Osteoblast (primary cell): ENCODE measurements at regions not wholly inside any gene's neighbourhood (a gene's known extent, or its start where the extent isn't known, plus 50 kb on each side); places are given as distances from the start of the nearest gene placed in this dataset.

Source experiments
- DNase-seq: peaks from one replicate; pipeline ENCODE4 v3.0.0; 2011; ENCODE audit warnings: low spot score, mixed read lengths; ENCODE audit not compliant: insufficient read length; ENCODE audit errors: missing footprints
- H2AFZ ChIP-seq: 2 replicates; pipeline ENCODE4 v1.6.0; 2011; ENCODE audit warnings: mild to moderate bottlenecking, low read length
- H3K27ac ChIP-seq: 2 replicates; pipeline ENCODE4 v1.5.1; 2011; ENCODE audit warnings: mild to moderate bottlenecking, low read depth, low read length, moderate library complexity
- H3K27me3 ChIP-seq: 2 replicates; pipeline ENCODE4 v1.6.0; 2012; ENCODE audit warnings: mild to moderate bottlenecking, control low read depth, inconsistent platforms, low read length, moderate library complexity; ENCODE audit not compliant: insufficient read depth
- H3K36me3 ChIP-seq: 2 replicates; pipeline ENCODE4 v1.5.1; 2011; ENCODE audit warnings: mild to moderate bottlenecking, low read length, control low read depth, moderate library complexity; ENCODE audit not compliant: insufficient read depth
- H3K4me1 ChIP-seq: 2 replicates; pipeline ENCODE4 v1.5.1; 2011; ENCODE audit warnings: mild to moderate bottlenecking, low read length, control low read depth, moderate library complexity; ENCODE audit not compliant: insufficient read depth
- H3K4me2 ChIP-seq: 2 replicates; pipeline ENCODE4 v1.6.0; 2011; ENCODE audit warnings: mild to moderate bottlenecking, low read length; ENCODE audit not compliant: insufficient read depth
- H3K4me3 ChIP-seq: fragments of 200-600 bp; sonication (generic); 3 replicates; pipeline ENCODE4 v1.5.1; 2012; ENCODE audit warnings: mild to moderate bottlenecking, low read length, inconsistent platforms; ENCODE audit not compliant: insufficient read depth
- H3K79me2 ChIP-seq: 2 replicates; pipeline ENCODE4 v1.6.0; 2012; ENCODE audit warnings: mild to moderate bottlenecking, low read length, control low read depth, inconsistent platforms; ENCODE audit not compliant: insufficient read depth
- H3K9me3 ChIP-seq: 2 replicates; pipeline ENCODE4 v1.5.1; 2011; ENCODE audit warnings: low read depth, low read length, control low read depth
- H4K20me1 ChIP-seq: 2 replicates; pipeline ENCODE4 v1.6.0; 2012; ENCODE audit warnings: mild to moderate bottlenecking, low read length, control low read depth; ENCODE audit not compliant: insufficient read depth
- CTCF ChIP-seq: IDR thresholded peaks from 2 replicates; pipeline ENCODE4 v1.5.1; 2011; ENCODE audit warnings: mild to moderate bottlenecking, low read depth, low read length, moderate library complexity; ENCODE audit errors: extremely low read depth

- Histone ChIP-seq H3K4me2 (no peak overlapping the region), H3K27ac (no peak overlapping the region), H3K4me3 (no peak overlapping the region), H3K79me2 (no peaks in the 10 kb centered on the region), H3K27me3 (no peaks in the 10 kb centered on the region), H3K36me3 (no peaks in the 10 kb centered on the region), H3K9me3 (peaks cover 2% of the 10 kb centered on the region), H4K20me1 (no peaks in the 10 kb centered on the region), H2AFZ (no peak overlapping the region), H3K4me1 (no peaks in the 10 kb centered on the region)
- DNase-seq: no peak
- TF ChIP-seq CTCF: no peak
Observed at GRCh38 chr21:21807598-21807903, 809.3 kb downstream of the NCAM2 start.

GRCh38 chr21:21813289-21813688 is 815.1 kb downstream of the NCAM2 start:
- H3K4me1 ChIP-seq: no peaks in the 10 kb centered on the region
- no peaks in the 10 kb centered on the region for H4K20me1 ChIP-seq
- no peak overlapping the region for H3K27ac ChIP-seq
- no peaks in the 10 kb centered on the region for H3K36me3 ChIP-seq
- H3K9me3 ChIP-seq: peaks cover 2% of the 10 kb centered on the region
- H2AFZ ChIP-seq: no peak overlapping the region
- no peak overlapping the region for H3K4me2 ChIP-seq
- DNase-seq: no peak
- no peak overlapping the region for H3K4me3 ChIP-seq
- H3K27me3 ChIP-seq: no peaks in the 10 kb centered on the region
- H3K79me2 ChIP-seq: no peaks in the 10 kb centered on the region
- TF ChIP-seq CTCF: no peak

GRCh38 chr21:21813934-21814333 is 815.7 kb downstream of the NCAM2 start:
- Histone ChIP-seq H3K27ac (no peak overlapping the region), H3K4me3 (no peak overlapping the region), H3K9me3 (peaks cover under 1% of the 10 kb centered on the region), H3K36me3 (no peaks in the 10 kb centered on the region), H3K79me2 (no peaks in the 10 kb centered on the region), H4K20me1 (no peaks in the 10 kb centered on the region), H3K4me1 (no peaks in the 10 kb centered on the region), H3K4me2 (no peak overlapping the region), H3K27me3 (no peaks in the 10 kb centered on the region), H2AFZ (no peak overlapping the region)
- DNase-seq: no peak
- TF ChIP-seq CTCF: no peak

GRCh38 chr21:21816778-21817177 is 818.6 kb downstream of the NCAM2 start:
- Histone ChIP-seq H3K79me2 (no peaks in the 10 kb centered on the region), H2AFZ (no peak overlapping the region)
- TF ChIP-seq CTCF: no peak

More at GRCh38 chr21:21816778-21817177, 818.6 kb downstream of the NCAM2 start:
- H3K4me3 ChIP-seq: no peak overlapping the region
- no peaks in the 10 kb centered on the region for H4K20me1 ChIP-seq
- no peak overlapping the region for H3K27ac ChIP-seq
- no peaks in the 10 kb centered on the region for H3K4me1 ChIP-seq
- no peak overlapping the region for H3K4me2 ChIP-seq
- DNase-seq: no peak
- no peaks in the 10 kb centered on the region for H3K9me3 ChIP-seq
- H3K36me3 ChIP-seq: no peaks in the 10 kb centered on the region
- H3K27me3 ChIP-seq: no peaks in the 10 kb centered on the region
